HUES64 (cell line): ENCODE measurements at regions not wholly inside any gene's neighbourhood (a gene's known extent, or its start where the extent isn't known, plus 50 kb on each side); places are given as distances from the start of the nearest gene placed in this dataset.
A peak's percentile ranks its signal among the peaks of the same experiment; 100 is the strongest.

Experiments used
- H3K27ac ChIP-seq: 2 replicates; pipeline ENCODE4 v1.7.0; 2013; ENCODE audit warnings: low read depth, low read length, inconsistent platforms
- H3K27me3 ChIP-seq: 2 replicates; pipeline ENCODE4 v1.6.1; 2013; ENCODE audit warnings: mild to moderate bottlenecking, low read length; ENCODE audit not compliant: insufficient read depth
- H3K36me3 ChIP-seq: 2 replicates; pipeline ENCODE4 v1.6.1; 2013; ENCODE audit warnings: mild to moderate bottlenecking, low read length; ENCODE audit not compliant: insufficient read depth
- H3K4me1 ChIP-seq: 2 replicates; pipeline ENCODE4 v1.6.1; 2013; ENCODE audit warnings: mild to moderate bottlenecking, low read length, moderate library complexity; ENCODE audit not compliant: insufficient read depth
- H3K4me3 ChIP-seq: 2 replicates; pipeline ENCODE4 v1.5.1; 2013; ENCODE audit warnings: mild to moderate bottlenecking, low read length, moderate library complexity
- H3K9ac ChIP-seq: 2 replicates; pipeline ENCODE4 v1.6.1; 2013; ENCODE audit warnings: mild to moderate bottlenecking, low read depth, low read length
- H3K9me3 ChIP-seq: 2 replicates; pipeline ENCODE4 v1.6.1; 2013; ENCODE audit warnings: low read depth, low read length; ENCODE audit not compliant: insufficient read depth
- WGBS: fragments of 150-250, 120-280 bp; methylation state at CpG from one replicate; pipeline ENCODE4 v1.1.7; 2013; ENCODE audit warnings: missing lambda C conversion rate; 5-methylcytosine and 5-hydroxymethylcytosine counted together

DNA sequence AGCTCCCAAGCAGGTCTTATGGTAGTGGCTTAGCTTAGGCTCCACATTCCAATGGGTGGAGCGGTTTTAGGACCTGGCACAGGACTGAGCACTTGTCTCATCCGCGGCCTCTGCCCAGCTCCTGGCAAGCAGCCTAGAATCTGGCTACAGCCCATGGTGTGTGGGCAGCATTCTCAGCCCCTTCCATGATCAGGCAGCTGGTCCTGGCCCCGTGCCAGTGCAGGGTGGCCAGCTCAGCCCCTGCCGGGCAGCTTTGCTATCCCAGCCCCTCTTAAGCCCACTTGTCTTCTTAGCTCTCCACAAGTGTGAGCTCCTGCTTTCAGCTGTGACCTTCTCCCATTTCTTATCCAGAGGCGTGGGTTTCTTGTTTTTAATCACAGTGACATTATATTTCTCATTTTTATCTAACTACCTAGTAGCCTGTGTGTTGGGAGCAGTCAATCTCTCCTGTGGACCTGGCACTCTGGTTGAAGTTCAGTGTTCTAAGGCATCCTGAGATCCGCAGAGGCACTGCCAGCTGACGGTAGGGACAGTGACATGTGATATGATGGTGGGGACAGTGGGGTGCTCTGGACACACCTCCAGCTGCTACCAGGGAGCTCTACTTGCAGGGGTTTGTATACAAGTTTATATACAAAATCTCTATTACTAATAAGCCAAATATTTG, 84.5 kb upstream of the PRNP start:
- Histone ChIP-seq H3K4me1 (no peaks in the 10 kb centered on the region), H3K9me3 (no peaks in the 10 kb centered on the region), H3K27ac (no peak overlapping the region), H3K36me3 (no peaks in the 10 kb centered on the region), H3K4me3 (no peak overlapping the region), H3K9ac (no peak overlapping the region), H3K27me3 (no peaks in the 10 kb centered on the region)
- 93% methylated on average over 8 of the region's 8 CpGs for WGBS

DNA sequence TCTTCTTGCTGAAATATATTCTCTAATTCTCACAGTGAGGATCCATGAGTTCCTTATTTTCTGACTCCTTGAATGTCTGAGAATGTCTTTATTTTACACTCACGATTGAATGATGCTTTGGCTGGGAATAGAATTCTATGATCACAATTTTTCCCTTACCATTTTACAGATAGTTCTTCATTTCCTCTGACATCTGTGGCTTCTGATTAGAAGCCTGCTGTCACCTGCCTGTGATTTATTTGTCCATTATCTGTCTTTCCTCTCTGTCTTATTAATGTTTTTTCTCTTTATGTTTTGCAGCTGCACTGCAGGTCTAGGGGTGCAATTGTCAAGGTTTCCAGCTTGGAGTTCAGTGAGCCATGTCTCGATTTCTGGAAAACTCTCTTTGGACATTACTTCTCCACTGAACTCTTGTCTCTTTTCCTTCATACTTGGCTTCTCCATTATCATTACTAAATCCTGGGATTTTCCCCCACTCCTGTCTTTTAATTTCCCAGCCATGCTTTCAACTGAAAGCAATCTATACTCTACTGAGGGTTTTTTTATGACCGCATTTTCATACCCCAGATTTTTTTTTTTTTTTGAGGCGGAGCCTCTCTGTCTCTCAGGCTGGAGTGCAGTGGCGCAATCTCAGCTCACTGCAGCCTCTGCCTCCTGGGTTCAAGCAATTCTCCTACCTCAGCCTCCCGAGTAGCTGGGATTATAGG, 85.8 kb upstream of the PRNP start:
- Histone ChIP-seq H3K9me3 (no peaks in the 10 kb centered on the region), H3K4me1 (no peaks in the 10 kb centered on the region), H3K4me3 (no peak overlapping the region), H3K27ac (no peak overlapping the region), H3K27me3 (no peaks in the 10 kb centered on the region), H3K36me3 (no peaks in the 10 kb centered on the region), H3K9ac (no peak overlapping the region)
- WGBS, result 94% methylated on average over 6 of the region's 6 CpGs

DNA sequence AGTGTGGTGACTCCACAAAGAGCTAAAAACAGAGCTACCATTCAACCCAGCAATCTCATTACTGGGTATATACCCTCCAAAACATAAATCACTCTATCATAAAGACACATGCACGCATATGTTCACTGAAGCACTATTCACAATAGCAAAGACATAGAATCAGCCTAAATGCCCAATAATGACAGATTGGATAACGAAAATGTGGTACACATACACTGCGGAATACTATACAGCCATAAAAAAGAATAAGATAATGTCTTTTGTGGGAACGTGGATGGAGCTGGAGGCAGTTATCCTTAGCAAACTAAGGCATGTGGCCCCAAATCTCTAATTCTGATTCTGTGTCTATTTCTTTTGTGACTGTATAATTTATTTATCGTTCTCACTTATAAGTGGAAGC, 89.0 kb upstream of the PRNP start:
- 95% methylated on average over 4 of the region's 5 CpGs for WGBS
- Histone ChIP-seq H3K27me3 (peaks cover 13% of the 10 kb centered on the region), H3K4me1 (no peaks in the 10 kb centered on the region)

GRCh38 chr20:4593149-4593525, 93.1 kb upstream of the PRNP start:
- no peaks in the 10 kb centered on the region for H3K4me1 ChIP-seq
- 45% methylated on average over 8 of the region's 9 CpGs for WGBS
- no peak overlapping the region for H3K9ac ChIP-seq
- H3K36me3 ChIP-seq, result no peaks in the 10 kb centered on the region
- H3K27ac ChIP-seq, result no peak overlapping the region
- no peak overlapping the region for H3K4me3 ChIP-seq
- peaks cover 24% of the 10 kb centered on the region for H3K27me3 ChIP-seq
- no peaks in the 10 kb centered on the region for H3K9me3 ChIP-seq

More for the DNA sequence above, 89.0 kb upstream of the PRNP start:
- no peak overlapping the region for H3K4me3 ChIP-seq
- no peak overlapping the region for H3K27ac ChIP-seq
- H3K9ac ChIP-seq, result no peak overlapping the region
- H3K9me3 ChIP-seq, result no peaks in the 10 kb centered on the region
- no peaks in the 10 kb centered on the region for H3K36me3 ChIP-seq

DNA sequence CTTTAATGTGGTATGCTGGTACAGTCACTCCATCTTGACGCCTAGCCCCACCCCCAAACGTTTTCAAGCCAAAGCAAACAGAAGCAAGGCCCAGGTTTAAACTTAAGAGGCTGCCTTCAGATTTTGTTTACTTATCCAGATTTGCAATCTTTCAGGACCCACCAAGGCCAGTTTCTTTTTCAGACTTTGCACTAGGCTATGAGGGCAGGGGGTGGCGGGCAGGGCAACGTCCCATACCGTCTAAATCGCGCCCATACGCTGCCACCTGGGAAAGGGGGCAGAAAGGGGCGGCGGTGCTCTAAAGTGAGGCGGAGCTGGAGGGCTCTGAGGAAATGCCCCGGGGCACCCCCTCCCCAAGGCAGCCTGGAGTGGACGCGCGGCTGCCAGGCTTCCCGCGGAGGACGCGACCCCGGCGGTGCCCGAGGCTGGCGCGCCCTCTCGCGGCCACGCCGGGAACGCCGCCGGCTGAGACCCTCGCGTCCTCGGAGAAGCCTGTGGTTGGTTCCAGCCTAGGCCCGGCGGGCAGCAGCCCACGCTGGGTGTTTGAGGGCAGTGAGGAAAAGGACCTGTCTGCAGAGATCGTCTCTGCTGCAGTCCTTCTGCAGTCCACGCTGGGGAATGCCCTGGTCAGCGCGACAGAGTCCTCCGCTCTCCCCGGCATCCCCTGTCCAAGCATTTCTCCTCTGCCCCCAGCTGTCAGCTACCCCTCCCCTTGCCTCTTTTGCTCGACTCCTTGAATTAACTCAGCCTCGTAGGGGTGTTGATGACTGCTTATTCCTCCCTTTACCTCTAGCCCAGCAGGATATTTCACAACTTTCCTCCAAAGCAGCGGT, 93.7 kb upstream of the PRNP start:
- H3K36me3 ChIP-seq, result no peaks in the 10 kb centered on the region
- H3K27ac ChIP-seq, result no peak overlapping the region
- H3K27me3 ChIP-seq, result peaks cover 24% of the 10 kb centered on the region
- no peak overlapping the region for H3K9ac ChIP-seq
- WGBS, result 9% methylated on average over 46 of the region's 46 CpGs
- H3K9me3 ChIP-seq, result no peaks in the 10 kb centered on the region
- H3K4me3 ChIP-seq, result peak overlapping the region; percentile 57
- no peaks in the 10 kb centered on the region for H3K4me1 ChIP-seq

- Histone ChIP-seq H3K27ac (no peak overlapping the region), H3K27me3 (peaks cover 24% of the 10 kb centered on the region), H3K9me3 (no peaks in the 10 kb centered on the region), H3K36me3 (no peaks in the 10 kb centered on the region), H3K9ac (no peak overlapping the region), H3K4me3 (peak overlapping the region; percentile 57), H3K4me1 (no peaks in the 10 kb centered on the region)
- 82% methylated on average over 10 of the region's 10 CpGs for WGBS
Observed at GRCh38 chr20:4591975-4592315, 94.3 kb upstream of the PRNP start.

GRCh38 chr20:4585758-4586157, 100.5 kb upstream of the PRNP start:
- Histone ChIP-seq H3K27me3 (peaks cover 12% of the 10 kb centered on the region; the same call in 1 of the 2 replicates), H3K4me3 (no peak overlapping the region), H3K9me3 (no peaks in the 10 kb centered on the region), H3K9ac (no peak overlapping the region), H3K36me3 (no peaks in the 10 kb centered on the region), H3K27ac (no peak overlapping the region), H3K4me1 (no peaks in the 10 kb centered on the region)
- WGBS, result 87% methylated on average over 5 of the region's 5 CpGs

- H3K36me3 ChIP-seq, result no peaks in the 10 kb centered on the region
- no peaks in the 10 kb centered on the region for H3K9me3 ChIP-seq
- 79% methylated on average over 3 of the region's 3 CpGs for WGBS
- no peaks in the 10 kb centered on the region for H3K4me1 ChIP-seq
- H3K27me3 ChIP-seq, result peaks cover 12% of the 10 kb centered on the region; the same call in 1 of the 2 replicates
- H3K4me3 ChIP-seq, result no peak overlapping the region
- no peak overlapping the region for H3K9ac ChIP-seq
- no peak overlapping the region for H3K27ac ChIP-seq
Observed at GRCh38 chr20:4585104-4585753, 101.0 kb upstream of the PRNP start.

- no peaks in the 10 kb centered on the region for H3K9me3 ChIP-seq
- 97% methylated on average over 1 of the region's 1 CpG for WGBS
- no peaks in the 10 kb centered on the region for H3K36me3 ChIP-seq
- H3K4me1 ChIP-seq, result no peaks in the 10 kb centered on the region
- peaks cover 12% of the 10 kb centered on the region; the same call in 1 of the 2 replicates for H3K27me3 ChIP-seq
- H3K27ac ChIP-seq, result no peak overlapping the region
- H3K4me3 ChIP-seq, result no peak overlapping the region
- H3K9ac ChIP-seq, result no peak overlapping the region
Observed at GRCh38 chr20:4584510-4584909, 101.7 kb upstream of the PRNP start.

GRCh38 chr20:4581838-4582237, 104.4 kb upstream of the PRNP start:
- WGBS, result 44% methylated on average over 5 of the region's 5 CpGs
- Histone ChIP-seq H3K9me3 (no peaks in the 10 kb centered on the region), H3K36me3 (no peaks in the 10 kb centered on the region), H3K9ac (no peak overlapping the region), H3K4me1 (no peaks in the 10 kb centered on the region), H3K27me3 (peaks cover 12% of the 10 kb centered on the region; the same call in 1 of the 2 replicates), H3K27ac (no peak overlapping the region), H3K4me3 (no peak overlapping the region)

DNA sequence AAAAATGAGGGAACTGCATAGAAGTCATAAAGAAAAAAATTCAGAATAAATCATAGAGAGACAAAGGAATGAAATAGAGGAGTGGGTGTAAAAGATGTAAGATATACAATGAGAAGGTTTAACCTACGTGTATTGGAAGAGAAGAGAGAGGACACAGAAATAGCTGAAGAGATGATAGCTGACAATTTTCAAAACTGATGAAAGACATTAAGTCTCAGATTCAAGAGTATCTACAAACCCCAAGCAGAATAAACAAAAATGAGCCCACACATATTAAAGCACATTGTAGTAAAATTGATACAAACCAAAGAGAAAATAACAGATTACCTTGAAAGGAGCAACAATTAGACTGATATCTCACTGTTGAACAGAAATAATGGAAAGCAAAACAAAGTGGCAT, 107.9 kb upstream of the PRNP start:
- Histone ChIP-seq H3K27me3 (peaks cover 12% of the 10 kb centered on the region; the same call in 1 of the 2 replicates), H3K36me3 (no peaks in the 10 kb centered on the region), H3K27ac (no peak overlapping the region), H3K9ac (no peak overlapping the region), H3K9me3 (no peaks in the 10 kb centered on the region), H3K4me3 (no peak overlapping the region), H3K4me1 (no peaks in the 10 kb centered on the region)
- 83% methylated on average over 1 of the region's 1 CpG for WGBS
